ENCODE measurements at regions not wholly inside any gene's neighbourhood (a gene's known extent, or its start where the extent isn't known, plus 50 kb on each side); places are given as distances from the start of the nearest gene placed in this dataset.

- 96% methylated on average over 3 of the region's 3 CpGs for WGBS, 2 experiments
These were observed 134.3 kb upstream of the SESN3 start for GRCh38 chr11:95365348-95365747.

GRCh38 chr11:95364324-95365295 lies 133.6 kb upstream of the SESN3 start:
- no peaks in the 10 kb centered on the region for H3K27me3 ChIP-seq (ENCODE audit: control insufficient read depth, insufficient read depth, low read length, poor library complexity, severe bottlenecking)
- no peak overlapping the region for H3K4me3 ChIP-seq (ENCODE audit: insufficient read depth, low read depth, low read length)
- H3K9me3 ChIP-seq (ENCODE audit: control insufficient read depth, low read length) = no peaks in the 10 kb centered on the region
- H3K27ac ChIP-seq (ENCODE audit: insufficient read depth, low read depth, low read length, poor library complexity, severe bottlenecking) = no peak overlapping the region
- WGBS, 2 experiments = 90 to 97% methylated on average over 2 to 4 of the region's 4 CpGs
- peaks cover 22% of the 10 kb centered on the region for H3K4me1 ChIP-seq (ENCODE audit: control insufficient read depth, insufficient read depth, low read length)
- no peaks in the 10 kb centered on the region for H3K36me3 ChIP-seq (ENCODE audit: control insufficient read depth, insufficient read depth, low read length)

More at GRCh38 chr11:95365348-95365747, 134.3 kb upstream of the SESN3 start:
- Histone ChIP-seq H3K9me3 (ENCODE audit: control insufficient read depth, low read length) (no peaks in the 10 kb centered on the region), H3K27ac (ENCODE audit: insufficient read depth, low read depth, low read length, poor library complexity, severe bottlenecking) (no peak overlapping the region), H3K4me3 (ENCODE audit: insufficient read depth, low read depth, low read length) (no peak overlapping the region), H3K36me3 (ENCODE audit: control insufficient read depth, insufficient read depth, low read length) (no peaks in the 10 kb centered on the region), H3K27me3 (ENCODE audit: control insufficient read depth, insufficient read depth, low read length, poor library complexity, severe bottlenecking) (no peaks in the 10 kb centered on the region), H3K4me1 (ENCODE audit: control insufficient read depth, insufficient read depth, low read length) (peaks cover 17% of the 10 kb centered on the region)

GRCh38 chr11:95363708-95364107 lies 132.7 kb upstream of the SESN3 start:
- Histone ChIP-seq H3K9me3 (ENCODE audit: control insufficient read depth, low read length) (no peaks in the 10 kb centered on the region), H3K27me3 (ENCODE audit: control insufficient read depth, insufficient read depth, low read length, poor library complexity, severe bottlenecking) (no peaks in the 10 kb centered on the region), H3K27ac (ENCODE audit: insufficient read depth, low read depth, low read length, poor library complexity, severe bottlenecking) (no peak overlapping the region), H3K36me3 (ENCODE audit: control insufficient read depth, insufficient read depth, low read length) (no peaks in the 10 kb centered on the region), H3K4me1 (ENCODE audit: control insufficient read depth, insufficient read depth, low read length) (peaks cover 22% of the 10 kb centered on the region), H3K4me3 (ENCODE audit: insufficient read depth, low read depth, low read length) (no peak overlapping the region)
- 8 to 16% methylated on average over 6 to 8 of the region's 8 CpGs for WGBS, 2 experiments

- Histone ChIP-seq H3K27me3 (ENCODE audit: control insufficient read depth, insufficient read depth, low read length, poor library complexity, severe bottlenecking) (no peaks in the 10 kb centered on the region), H3K27ac (ENCODE audit: insufficient read depth, low read depth, low read length, poor library complexity, severe bottlenecking) (no peak overlapping the region), H3K4me3 (ENCODE audit: insufficient read depth, low read depth, low read length) (no peak overlapping the region), H3K9me3 (ENCODE audit: control insufficient read depth, low read length) (no peaks in the 10 kb centered on the region), H3K4me1 (ENCODE audit: control insufficient read depth, insufficient read depth, low read length) (peaks cover 22% of the 10 kb centered on the region), H3K36me3 (ENCODE audit: control insufficient read depth, insufficient read depth, low read length) (no peaks in the 10 kb centered on the region)
- 57 to 74% methylated on average over 2 to 3 of the region's 3 CpGs for WGBS, 2 experiments
These were observed 132.2 kb upstream of the SESN3 start for GRCh38 chr11:95363164-95363563.

- WGBS, 2 experiments = 96 to 98% methylated on average over 1 of the region's 2 CpGs
- Histone ChIP-seq H3K36me3 (ENCODE audit: control insufficient read depth, insufficient read depth, low read length) (no peaks in the 10 kb centered on the region), H3K27ac (ENCODE audit: insufficient read depth, low read depth, low read length, poor library complexity, severe bottlenecking) (no peak overlapping the region), H3K4me3 (ENCODE audit: insufficient read depth, low read depth, low read length) (no peak overlapping the region), H3K27me3 (ENCODE audit: control insufficient read depth, insufficient read depth, low read length, poor library complexity, severe bottlenecking) (no peaks in the 10 kb centered on the region), H3K4me1 (ENCODE audit: control insufficient read depth, insufficient read depth, low read length) (peaks cover 22% of the 10 kb centered on the region), H3K9me3 (ENCODE audit: control insufficient read depth, low read length) (no peaks in the 10 kb centered on the region)
These were observed 130.2 kb upstream of the SESN3 start for GRCh38 chr11:95361180-95361579.

GRCh38 chr11:95360377-95361075 lies 129.5 kb upstream of the SESN3 start:
- Histone ChIP-seq H3K4me3 (ENCODE audit: insufficient read depth, low read depth, low read length) (no peak overlapping the region), H3K27ac (ENCODE audit: insufficient read depth, low read depth, low read length, poor library complexity, severe bottlenecking) (no peak overlapping the region), H3K9me3 (ENCODE audit: control insufficient read depth, low read length) (no peaks in the 10 kb centered on the region), H3K4me1 (ENCODE audit: control insufficient read depth, insufficient read depth, low read length) (peaks cover 22% of the 10 kb centered on the region), H3K36me3 (ENCODE audit: control insufficient read depth, insufficient read depth, low read length) (no peaks in the 10 kb centered on the region), H3K27me3 (ENCODE audit: control insufficient read depth, insufficient read depth, low read length, poor library complexity, severe bottlenecking) (no peaks in the 10 kb centered on the region)
- WGBS, 2 experiments = 66 to 72% methylated on average over 8 of the region's 8 CpGs

- H3K27me3 ChIP-seq (ENCODE audit: control insufficient read depth, insufficient read depth, low read length, poor library complexity, severe bottlenecking) = no peaks in the 10 kb centered on the region
- no peak overlapping the region for H3K27ac ChIP-seq (ENCODE audit: insufficient read depth, low read depth, low read length, poor library complexity, severe bottlenecking)
- no peak overlapping the region for H3K4me3 ChIP-seq (ENCODE audit: insufficient read depth, low read depth, low read length)
- no peaks in the 10 kb centered on the region for H3K9me3 ChIP-seq (ENCODE audit: control insufficient read depth, low read length)
- H3K4me1 ChIP-seq (ENCODE audit: control insufficient read depth, insufficient read depth, low read length) = peaks cover 22% of the 10 kb centered on the region
- no peaks in the 10 kb centered on the region for H3K36me3 ChIP-seq (ENCODE audit: control insufficient read depth, insufficient read depth, low read length)
- 56 to 70% methylated on average over 2 of the region's 2 CpGs for WGBS, 2 experiments
These were observed 128.8 kb upstream of the SESN3 start for GRCh38 chr11:95359756-95360155.

GRCh38 chr11:95359341-95359663 lies 128.3 kb upstream of the SESN3 start:
- no peaks in the 10 kb centered on the region for H3K9me3 ChIP-seq (ENCODE audit: control insufficient read depth, low read length)
- H3K36me3 ChIP-seq (ENCODE audit: control insufficient read depth, insufficient read depth, low read length) = no peaks in the 10 kb centered on the region
- H3K27ac ChIP-seq (ENCODE audit: insufficient read depth, low read depth, low read length, poor library complexity, severe bottlenecking) = no peak overlapping the region
- no peaks in the 10 kb centered on the region for H3K27me3 ChIP-seq (ENCODE audit: control insufficient read depth, insufficient read depth, low read length, poor library complexity, severe bottlenecking)
- 86 to 87% methylated on average over 1 of the region's 1 CpG for WGBS, 2 experiments
- H3K4me3 ChIP-seq (ENCODE audit: insufficient read depth, low read depth, low read length) = no peak overlapping the region
- peaks cover 20% of the 10 kb centered on the region for H3K4me1 ChIP-seq (ENCODE audit: control insufficient read depth, insufficient read depth, low read length)

GRCh38 chr11:95358511-95359340 lies 127.7 kb upstream of the SESN3 start:
- H3K4me3 ChIP-seq (ENCODE audit: insufficient read depth, low read depth, low read length) = no peak overlapping the region
- no peak overlapping the region for H3K27ac ChIP-seq (ENCODE audit: insufficient read depth, low read depth, low read length, poor library complexity, severe bottlenecking)
- WGBS, 2 experiments = 66 to 71% methylated on average over 4 to 5 of the region's 5 CpGs
- no peaks in the 10 kb centered on the region for H3K27me3 ChIP-seq (ENCODE audit: control insufficient read depth, insufficient read depth, low read length, poor library complexity, severe bottlenecking)
- no peaks in the 10 kb centered on the region for H3K9me3 ChIP-seq (ENCODE audit: control insufficient read depth, low read length)
- H3K36me3 ChIP-seq (ENCODE audit: control insufficient read depth, insufficient read depth, low read length) = no peaks in the 10 kb centered on the region
- peaks cover 15% of the 10 kb centered on the region for H3K4me1 ChIP-seq (ENCODE audit: control insufficient read depth, insufficient read depth, low read length)

- Histone ChIP-seq H3K4me3 (ENCODE audit: insufficient read depth, low read depth, low read length) (no peak overlapping the region), H3K4me1 (ENCODE audit: control insufficient read depth, insufficient read depth, low read length) (no peaks in the 10 kb centered on the region), H3K27me3 (ENCODE audit: control insufficient read depth, insufficient read depth, low read length, poor library complexity, severe bottlenecking) (no peaks in the 10 kb centered on the region), H3K27ac (ENCODE audit: insufficient read depth, low read depth, low read length, poor library complexity, severe bottlenecking) (no peak overlapping the region), H3K36me3 (ENCODE audit: control insufficient read depth, insufficient read depth, low read length) (no peaks in the 10 kb centered on the region), H3K9me3 (ENCODE audit: control insufficient read depth, low read length) (no peaks in the 10 kb centered on the region)
These were observed 123.3 kb upstream of the SESN3 start for GRCh38 chr11:95354304-95354703.
